Memory B cell (primary cell): ENCODE measurements at regions not wholly inside any gene's neighbourhood (a gene's known extent, or its start where the extent isn't known, plus 50 kb on each side); places are given as distances from the start of the nearest gene placed in this dataset.
"Not testable (repeated sequence)": the region's sequence is repeated elsewhere in the genome, so short reads cannot be mapped to it uniquely, and the experiment has no call there.

Experiments
- ATAC-seq: fragments of 150-1000 bp; cut with Tn5 transposase; 2 replicates; pipeline ENCODE4 v1.10.0; 2021; ENCODE audit warnings: low read depth, mild to moderate bottlenecking, moderate library complexity
- DNase-seq, 2 donors: peaks; one replicate each; pipeline ENCODE4 v3.0.0; 2022; ENCODE audit warnings: low spot score in 2 of 2
- H3K27ac Mint-ChIP-seq: one replicate; pipeline ENCODE4 v1.8.0; 2022; ENCODE audit warnings: mild to moderate bottlenecking, moderate library complexity, mixed read lengths
- H3K27me3 Mint-ChIP-seq: one replicate; pipeline ENCODE4 v1.8.0; 2022; ENCODE audit warnings: mixed read lengths
- H3K36me3 Mint-ChIP-seq: one replicate; pipeline ENCODE4 v1.8.0; 2022; ENCODE audit warnings: mild to moderate bottlenecking, mixed read lengths
- H3K4me1 Mint-ChIP-seq: one replicate; pipeline ENCODE4 v1.8.0; 2022; ENCODE audit warnings: mixed read lengths
- H3K4me3 Mint-ChIP-seq: one replicate; pipeline ENCODE4 v1.8.0; 2022; ENCODE audit warnings: mild to moderate bottlenecking, moderate library complexity, mixed read lengths
- H3K9me3 Mint-ChIP-seq: one replicate; pipeline ENCODE4 v1.8.0; 2022; ENCODE audit warnings: mixed read lengths

DNA sequence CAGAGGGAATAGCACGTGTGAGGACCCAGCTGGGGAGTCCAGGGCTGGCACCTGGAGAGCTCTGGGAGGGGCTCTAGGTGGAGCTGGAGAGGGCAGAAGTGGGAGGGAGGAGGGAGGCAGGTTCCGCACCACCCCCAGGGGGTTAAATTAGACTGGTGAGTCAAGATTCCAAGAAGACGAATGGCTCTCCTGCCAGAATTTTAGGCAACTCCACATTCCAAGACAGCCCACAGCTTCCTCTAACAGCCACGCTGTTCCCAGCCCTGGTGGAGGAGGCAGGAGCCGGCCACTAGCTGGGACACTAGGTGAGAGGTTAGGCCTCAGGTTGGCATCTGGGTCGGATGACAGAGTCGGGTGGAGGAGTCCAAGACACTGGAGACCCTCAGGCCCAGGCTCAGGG lies 60.2 kb downstream of the TFAP2C start:
- DNase-seq (no peak), ATAC-seq (no peak)
- Mint-ChIP-seq H3K27ac (no peak overlapping the region), H3K27me3 (peaks cover 4% of the 10 kb centered on the region), H3K4me1 (no peaks in the 10 kb centered on the region), H3K36me3 (no peaks in the 10 kb centered on the region), H3K9me3 (peaks cover 2% of the 10 kb centered on the region), H3K4me3 (no peak overlapping the region)

DNA sequence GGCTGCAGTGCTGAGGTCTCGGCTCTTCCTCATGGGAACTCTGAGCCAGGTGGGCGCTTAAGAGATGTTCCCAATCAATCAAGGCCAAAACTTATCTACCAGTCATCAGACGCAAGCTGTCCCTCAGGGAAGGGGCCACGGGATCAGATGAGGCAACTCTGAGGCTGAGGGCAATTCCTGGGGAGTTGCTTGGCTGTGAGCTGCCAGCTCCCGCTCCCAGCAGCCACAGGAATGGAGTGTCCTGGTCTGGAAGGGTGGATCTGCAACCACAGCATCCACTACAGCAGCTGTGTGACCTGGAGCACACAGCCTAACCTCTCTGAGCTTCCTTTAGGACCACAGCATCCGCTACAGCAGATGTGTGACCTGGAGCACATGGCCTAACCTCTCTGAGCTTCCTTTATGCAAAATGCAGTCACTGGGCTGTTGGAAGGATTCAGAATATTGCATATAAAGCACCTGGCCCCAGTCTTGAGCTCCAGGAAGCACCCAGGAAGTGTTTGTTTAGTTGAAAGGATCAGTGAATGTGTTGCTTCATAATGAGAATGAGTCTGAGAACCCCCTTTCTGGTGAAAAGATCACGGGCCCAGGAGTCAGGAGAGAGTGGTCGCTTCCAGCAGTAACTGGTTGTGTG lies 60.9 kb downstream of the TFAP2C start:
- H3K27ac Mint-ChIP-seq = no peak overlapping the region
- no peaks in the 10 kb centered on the region for H3K4me1 Mint-ChIP-seq
- H3K4me3 Mint-ChIP-seq = no peak overlapping the region
- H3K9me3 Mint-ChIP-seq = peaks cover 2% of the 10 kb centered on the region
- no peaks in the 10 kb centered on the region for H3K36me3 Mint-ChIP-seq
- DNase-seq (no peak), ATAC-seq (no peak)
- peaks cover 4% of the 10 kb centered on the region for H3K27me3 Mint-ChIP-seq

GRCh38 chr20:56690531-56691175 lies 61.5 kb downstream of the TFAP2C start:
- peaks cover 2% of the 10 kb centered on the region for H3K9me3 Mint-ChIP-seq
- H3K27ac Mint-ChIP-seq = no peak overlapping the region
- ATAC-seq = no peak

DNA sequence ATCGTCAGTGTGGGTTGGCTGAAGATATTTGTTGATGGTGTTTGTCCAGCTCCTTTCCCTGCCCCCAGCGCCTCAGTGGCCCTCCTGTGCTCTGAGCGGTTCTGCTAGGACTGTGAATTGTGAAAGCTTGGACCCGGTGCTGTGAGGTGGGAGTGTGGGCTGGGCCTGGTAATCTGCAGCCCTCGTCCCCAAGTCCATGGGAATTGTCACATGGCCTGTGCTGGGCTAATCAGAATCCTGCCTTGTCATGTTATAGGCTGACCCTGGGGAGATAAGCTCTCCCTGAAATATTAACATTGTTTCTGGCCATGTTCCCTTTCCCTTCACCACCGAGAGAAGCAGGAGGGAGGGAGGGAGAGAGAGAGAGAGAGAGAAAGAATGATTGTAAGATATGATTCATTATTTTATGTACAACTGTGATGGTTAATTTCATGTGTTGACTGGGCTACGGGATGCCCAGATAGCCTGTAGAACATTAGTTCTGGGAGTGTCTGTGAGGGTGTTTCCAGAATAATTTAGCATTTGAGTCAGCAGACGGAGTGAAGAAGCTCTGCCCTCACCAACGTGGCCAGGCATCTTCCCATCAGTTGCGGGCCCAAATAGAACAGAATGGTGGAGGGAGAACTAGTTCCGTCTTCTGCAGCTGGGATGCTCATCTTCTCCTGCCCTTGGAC lies 62.4 kb downstream of the TFAP2C start:
- no peak for DNase-seq
- H3K4me1 Mint-ChIP-seq = no peaks in the 10 kb centered on the region
- no peak overlapping the region for H3K4me3 Mint-ChIP-seq
- ATAC-seq = no peak
- H3K27me3 Mint-ChIP-seq = peaks cover 4% of the 10 kb centered on the region
- no peak overlapping the region for H3K27ac Mint-ChIP-seq
- H3K36me3 Mint-ChIP-seq = no peaks in the 10 kb centered on the region
- H3K9me3 Mint-ChIP-seq = peaks cover 2% of the 10 kb centered on the region

More at GRCh38 chr20:56690531-56691175, 61.5 kb downstream of the TFAP2C start:
- peaks cover 4% of the 10 kb centered on the region for H3K27me3 Mint-ChIP-seq
- H3K4me3 Mint-ChIP-seq = no peak overlapping the region
- H3K4me1 Mint-ChIP-seq = no peaks in the 10 kb centered on the region
- no peaks in the 10 kb centered on the region for H3K36me3 Mint-ChIP-seq
- DNase-seq = no peak

DNA sequence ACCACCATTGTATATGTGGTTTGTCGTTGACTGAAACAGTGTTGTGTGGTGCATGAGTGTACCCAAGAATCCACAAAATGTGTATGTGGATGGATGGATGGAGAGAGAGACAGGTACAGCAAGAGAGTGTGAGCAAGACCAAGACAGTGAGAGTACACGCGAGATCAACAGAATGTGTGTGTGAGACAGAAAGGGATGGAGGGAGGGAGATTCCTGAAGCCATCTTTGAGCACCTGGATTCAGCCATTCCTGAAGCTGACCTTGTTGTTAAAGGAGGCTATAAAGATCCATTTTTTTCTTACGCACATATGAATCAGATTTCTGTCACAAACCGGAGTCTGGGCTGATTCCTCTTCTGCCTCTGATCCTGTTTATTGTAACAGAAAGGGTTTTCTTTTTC lies 64.1 kb downstream of the TFAP2C start:
- Mint-ChIP-seq H3K4me3 (no peak overlapping the region), H3K27ac (no peak overlapping the region), H3K36me3 (no peaks in the 10 kb centered on the region), H3K4me1 (no peaks in the 10 kb centered on the region), H3K27me3 (peaks cover 4% of the 10 kb centered on the region), H3K9me3 (peaks cover 2% of the 10 kb centered on the region)
- DNase-seq (no peak), ATAC-seq (no peak)

DNA sequence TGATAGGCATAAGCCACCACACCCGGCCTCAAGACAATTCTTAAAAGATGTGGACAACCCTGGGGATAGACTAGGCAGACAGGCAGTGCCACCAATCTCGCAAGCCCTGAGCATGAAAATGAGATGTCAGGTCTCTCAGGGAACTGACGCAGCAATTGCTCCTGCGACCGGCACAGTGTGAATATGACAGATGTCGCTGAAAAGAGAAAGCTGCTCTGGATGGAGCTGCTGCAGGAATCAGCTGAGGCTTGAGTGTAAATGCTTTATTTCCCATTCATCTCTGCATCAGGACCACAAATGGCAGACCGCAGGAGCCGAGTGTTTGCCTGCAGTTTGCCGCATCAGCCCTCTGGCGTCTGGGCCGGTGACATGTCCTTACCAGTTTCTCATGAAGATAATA lies 68.4 kb downstream of the TFAP2C start:
- ATAC-seq (no peak), DNase-seq (no peak)
- Mint-ChIP-seq H3K4me3 (no peak overlapping the region), H3K27ac (no peak overlapping the region), H3K36me3 (no peaks in the 10 kb centered on the region), H3K9me3 (peaks cover 4% of the 10 kb centered on the region), H3K4me1 (no peaks in the 10 kb centered on the region), H3K27me3 (peaks cover 3% of the 10 kb centered on the region)

DNA sequence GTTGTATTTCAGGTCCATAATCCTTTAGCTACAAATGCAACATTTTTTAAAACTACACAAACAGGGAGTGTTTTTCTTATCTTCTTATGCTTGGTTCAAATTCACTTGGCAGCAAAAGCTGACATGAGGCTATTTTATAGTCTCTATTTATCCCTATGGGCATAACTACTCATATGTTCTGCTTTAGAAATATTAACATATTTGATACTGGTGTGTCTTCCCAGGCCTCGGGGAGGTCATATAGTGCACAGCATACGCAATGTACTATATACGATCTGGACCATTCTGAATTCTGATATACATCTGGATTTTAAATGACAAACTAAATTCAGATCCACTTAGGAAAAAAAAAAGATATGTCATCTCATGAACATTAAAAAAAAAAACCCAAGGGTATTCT lies 69.2 kb downstream of the TFAP2C start:
- no peaks in the 10 kb centered on the region for H3K4me1 Mint-ChIP-seq
- peaks cover 3% of the 10 kb centered on the region for H3K27me3 Mint-ChIP-seq
- H3K4me3 Mint-ChIP-seq = no peak overlapping the region
- no peak overlapping the region for H3K27ac Mint-ChIP-seq
- H3K9me3 Mint-ChIP-seq = peaks cover 2% of the 10 kb centered on the region
- H3K36me3 Mint-ChIP-seq = no peaks in the 10 kb centered on the region
- ATAC-seq (no peak), DNase-seq (no peak)

DNA sequence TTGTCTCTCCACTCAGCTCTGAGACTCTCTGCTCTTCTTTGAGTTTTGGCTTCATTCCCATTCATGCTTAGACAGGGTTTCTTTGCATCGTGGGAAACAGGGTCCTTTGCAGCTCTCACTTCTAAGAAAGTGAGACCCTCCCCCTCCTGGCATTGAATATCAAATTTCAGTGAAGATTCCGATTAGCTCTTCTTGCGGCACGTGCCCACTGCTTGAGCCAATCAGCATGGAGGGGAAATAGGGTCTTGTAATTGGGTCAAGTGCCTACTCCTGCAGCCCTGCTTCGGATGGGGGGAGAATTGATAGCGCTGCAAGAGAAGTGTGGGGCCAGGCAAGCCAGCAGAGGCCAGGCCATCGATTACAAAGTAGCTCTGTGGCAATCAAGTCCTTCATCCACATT lies 69.6 kb downstream of the TFAP2C start:
- no peak for ATAC-seq
- H3K27ac Mint-ChIP-seq = no peak overlapping the region

DNA sequence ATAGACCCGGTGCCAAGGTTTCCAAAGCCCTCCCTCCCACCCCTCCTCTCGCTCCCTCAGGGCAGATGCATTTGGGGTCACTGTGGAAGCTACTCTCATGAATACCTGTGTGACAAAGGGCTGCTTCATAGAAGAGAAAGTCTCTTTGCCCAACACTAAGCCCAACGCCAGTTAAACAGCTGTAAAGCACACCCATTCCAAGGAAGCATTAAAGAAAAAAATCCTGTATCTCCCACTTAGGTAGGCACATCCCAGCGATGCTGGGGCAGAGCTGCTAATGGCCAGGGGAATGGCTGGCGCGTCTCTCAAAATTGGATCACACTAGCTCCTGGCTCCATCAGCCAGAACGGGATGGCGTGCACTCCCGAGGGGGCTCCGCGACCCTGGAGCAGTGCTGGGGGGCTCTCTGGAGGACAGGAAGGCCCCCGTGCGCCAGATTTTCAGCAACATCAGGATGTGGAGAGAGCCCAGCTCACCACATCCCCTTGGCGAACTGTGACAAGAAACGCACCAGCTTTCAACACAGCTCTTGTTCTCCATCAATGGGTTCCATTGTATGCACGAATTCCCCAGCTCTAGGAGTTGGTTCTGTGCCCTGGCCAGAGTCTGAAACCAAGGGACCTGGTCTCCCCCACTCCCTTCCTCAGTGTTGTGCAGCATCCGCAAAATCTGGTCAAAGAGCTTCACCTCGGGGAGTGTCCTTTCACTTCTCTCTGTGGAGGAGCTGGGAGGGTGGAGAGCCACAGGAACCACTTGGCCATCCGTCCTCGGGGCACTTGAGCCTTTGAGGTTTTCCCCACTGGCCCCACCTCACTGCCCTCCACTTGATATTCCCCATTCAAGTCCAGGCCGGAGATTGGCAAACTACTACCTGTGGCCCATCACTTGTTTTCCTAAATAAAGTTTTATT lies 74.1 kb downstream of the TFAP2C start:
- DNase-seq (no peak), ATAC-seq (no peak)
- Mint-ChIP-seq H3K36me3 (peaks cover 3% of the 10 kb centered on the region), H3K4me3 (no peak overlapping the region), H3K27me3 (peaks cover 8% of the 10 kb centered on the region), H3K9me3 (peaks cover 10% of the 10 kb centered on the region), H3K4me1 (no peaks in the 10 kb centered on the region), H3K27ac (no peak overlapping the region)

More for the DNA sequence above, 69.6 kb downstream of the TFAP2C start:
- H3K4me3 Mint-ChIP-seq = no peak overlapping the region
- no peaks in the 10 kb centered on the region for H3K36me3 Mint-ChIP-seq
- H3K27me3 Mint-ChIP-seq = peaks cover 3% of the 10 kb centered on the region
- no peak for DNase-seq
- H3K9me3 Mint-ChIP-seq = peaks cover 2% of the 10 kb centered on the region
- no peaks in the 10 kb centered on the region for H3K4me1 Mint-ChIP-seq

GRCh38 chr20:56706867-56707360 lies 77.8 kb downstream of the TFAP2C start:
- peaks cover 8% of the 10 kb centered on the region for H3K9me3 Mint-ChIP-seq
- no peak overlapping the region for H3K4me3 Mint-ChIP-seq
- no peaks in the 10 kb centered on the region for H3K4me1 Mint-ChIP-seq
- peaks cover 7% of the 10 kb centered on the region for H3K27me3 Mint-ChIP-seq
- ATAC-seq (no peak), DNase-seq (no peak)
- H3K36me3 Mint-ChIP-seq = peaks cover 3% of the 10 kb centered on the region
- H3K27ac Mint-ChIP-seq = no peak overlapping the region

DNA sequence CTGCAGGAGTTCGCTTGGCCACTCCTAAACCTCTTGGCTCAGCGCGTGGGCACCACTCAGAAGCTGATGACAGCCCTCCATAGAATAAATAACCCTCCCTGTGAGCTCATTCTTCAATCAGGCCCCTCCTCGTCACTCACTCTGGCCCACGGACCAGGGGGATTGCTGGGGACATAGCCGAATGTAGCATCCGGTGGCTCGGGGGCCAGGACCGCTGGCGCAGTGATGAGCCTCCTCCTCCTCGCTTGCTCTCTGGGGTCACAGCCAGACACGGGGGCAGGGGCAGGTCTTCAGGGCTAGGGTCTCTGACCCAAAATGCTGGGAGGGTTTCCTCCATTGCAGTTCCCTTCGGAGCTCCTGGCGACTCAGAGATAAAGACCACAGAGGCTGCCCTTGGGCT lies 79.9 kb downstream of the TFAP2C start:
- Mint-ChIP-seq H3K36me3 (peaks cover 3% of the 10 kb centered on the region), H3K4me1 (no peaks in the 10 kb centered on the region), H3K4me3 (no peak overlapping the region), H3K27me3 (peaks cover 9% of the 10 kb centered on the region), H3K27ac (no peak overlapping the region), H3K9me3 (peaks cover 8% of the 10 kb centered on the region)
- ATAC-seq = no peak
- no peak for DNase-seq

DNA sequence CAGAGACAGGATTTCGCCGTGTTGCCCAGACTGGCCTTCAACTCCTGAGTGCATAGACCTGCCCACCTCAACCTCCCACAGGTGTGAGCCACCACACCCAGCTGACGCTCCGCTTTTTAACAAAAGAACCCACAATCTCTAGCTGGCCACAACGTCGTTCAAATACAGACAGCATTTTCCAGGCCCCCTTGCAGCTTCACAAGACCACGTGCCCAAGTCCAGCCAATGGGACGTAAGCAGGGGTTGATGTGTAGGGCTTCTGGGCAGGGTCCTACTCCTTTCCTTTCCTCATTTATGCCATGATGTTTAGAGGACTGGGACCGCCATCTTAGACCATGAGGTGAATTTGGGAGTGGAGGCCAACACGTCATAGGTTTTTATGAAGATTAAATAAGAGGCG lies 81.0 kb downstream of the TFAP2C start:
- H3K27me3 Mint-ChIP-seq = peaks cover 10% of the 10 kb centered on the region
- ATAC-seq (no peak), DNase-seq (no peak)
- peaks cover 8% of the 10 kb centered on the region for H3K9me3 Mint-ChIP-seq
- no peak overlapping the region for H3K27ac Mint-ChIP-seq
- no peak overlapping the region for H3K4me3 Mint-ChIP-seq
- no peaks in the 10 kb centered on the region for H3K4me1 Mint-ChIP-seq
- H3K36me3 Mint-ChIP-seq = peaks cover 3% of the 10 kb centered on the region

- not testable (repeated sequence) for H3K9me3 Mint-ChIP-seq, H3K4me1 Mint-ChIP-seq, H3K36me3 Mint-ChIP-seq, H3K27me3 Mint-ChIP-seq, H3K4me3 Mint-ChIP-seq, H3K27ac Mint-ChIP-seq, DNase-seq, ATAC-seq
These were observed 81.5 kb downstream of the TFAP2C start for GRCh38 chr20:56710577-56710976.

GRCh38 chr20:56711018-56711417 lies 81.9 kb downstream of the TFAP2C start:
- DNase-seq (no peak), ATAC-seq (no peak)
- no peak overlapping the region for H3K27ac Mint-ChIP-seq
- H3K36me3 Mint-ChIP-seq = peaks cover 2% of the 10 kb centered on the region
- no peaks in the 10 kb centered on the region for H3K4me1 Mint-ChIP-seq
- no peak overlapping the region for H3K4me3 Mint-ChIP-seq
- H3K9me3 Mint-ChIP-seq = peaks cover 7% of the 10 kb centered on the region
- H3K27me3 Mint-ChIP-seq = peaks cover 8% of the 10 kb centered on the region
